Lower lobe of right lung (tissue), 2 donors: ENCODE measurements at regions not wholly inside any gene's neighbourhood (a gene's known extent, or its start where the extent isn't known, plus 50 kb on each side); places are given as distances from the start of the nearest gene placed in this dataset.
A peak's percentile ranks its signal among the peaks of the same experiment; 100 is the strongest.

Source experiments
- ATAC-seq, 2 donors: fragments of 200-7000 bp; cut with Tn5 transposase; one replicate each; pipeline ENCODE4 v1.9.1; 2020 to 2022; ENCODE audit warnings: mild to moderate bottlenecking in 2 of 2, moderate library complexity in 2 of 2
- DNase-seq: peaks from one replicate; pipeline ENCODE4 v3.0.0-alpha.2; 2020
- H3K27ac ChIP-seq: fragments of 200-600 bp; one replicate; pipeline ENCODE4 v1.8.0; 2022
- H3K27me3 ChIP-seq: fragments of 200-600 bp; one replicate; pipeline ENCODE4 v1.8.0; 2022; ENCODE audit warnings: low read depth
- H3K36me3 ChIP-seq: fragments of 200-600 bp; one replicate; pipeline ENCODE4 v1.8.0; 2022; ENCODE audit warnings: mild to moderate bottlenecking
- H3K4me1 ChIP-seq: fragments of 200-600 bp; one replicate; pipeline ENCODE4 v1.8.0; 2022
- H3K4me3 ChIP-seq: fragments of 200-600 bp; one replicate; pipeline ENCODE4 v1.8.0; 2022; ENCODE audit warnings: mild to moderate bottlenecking
- H3K9me3 ChIP-seq: fragments of 200-600 bp; one replicate; pipeline ENCODE4 v1.8.0; 2022
- CTCF ChIP-seq: fragments of 200-600 bp; IDR thresholded peaks from one replicate; pipeline ENCODE4 v1.8.0; 2022; ENCODE audit warnings: antibody characterized with exemption, mild to moderate bottlenecking
- intact Hi-C: fragments of 100-400 bp; cut with DNase I; formaldehyde crosslinking; loops from one replicate; pipeline ENCODE4 v1.11.0; 2022
- donor health status: DM: no; HTN: yes; CAD: no; lungs with severe emphysema.

- peaks cover 7% of the 10 kb centered on the region for H3K4me1 ChIP-seq
- ATAC-seq (no peak), DNase-seq (no peak)
- no peak overlapping the region for H3K4me3 ChIP-seq
- no peak for TF ChIP-seq CTCF
- H3K27me3 ChIP-seq, result no peaks in the 10 kb centered on the region
- intact Hi-C loops, result no loop called here
- no peak overlapping the region for H3K27ac ChIP-seq
- H3K9me3 ChIP-seq, result peaks cover 9% of the 10 kb centered on the region
- H3K36me3 ChIP-seq, result no peaks in the 10 kb centered on the region
Observed at GRCh38 chr20:23264545-23264944, 86.0 kb upstream of the NXT1 start.

GRCh38 chr20:23260181-23260840 lies 90.3 kb upstream of the NXT1 start:
- Histone ChIP-seq H3K9me3 (no peaks in the 10 kb centered on the region), H3K4me1 (peaks cover 18% of the 10 kb centered on the region), H3K27me3 (peaks cover 4% of the 10 kb centered on the region), H3K27ac (no peak overlapping the region), H3K36me3 (no peaks in the 10 kb centered on the region), H3K4me3 (no peak overlapping the region)
- intact Hi-C loops, result no loop called here
- no peak for ATAC-seq
- DNase-seq, result no peak
- TF ChIP-seq CTCF, result no peak

- peaks cover 18% of the 10 kb centered on the region for H3K4me1 ChIP-seq
- no peak for DNase-seq
- no peak overlapping the region for H3K4me3 ChIP-seq
- no peak for TF ChIP-seq CTCF
- H3K27me3 ChIP-seq, result peaks cover 4% of the 10 kb centered on the region
- intact Hi-C loops, result no loop called here
- no peaks in the 10 kb centered on the region for H3K36me3 ChIP-seq
- H3K9me3 ChIP-seq, result no peaks in the 10 kb centered on the region
- peak overlapping the region; percentile 69 for H3K27ac ChIP-seq
- no peak for ATAC-seq
Observed at GRCh38 chr20:23258747-23259121, 91.9 kb upstream of the NXT1 start.

- Histone ChIP-seq H3K4me3 (no peak overlapping the region), H3K27ac (peak overlapping the region; percentile 69), H3K9me3 (no peaks in the 10 kb centered on the region), H3K36me3 (no peaks in the 10 kb centered on the region), H3K4me1 (peaks cover 18% of the 10 kb centered on the region), H3K27me3 (peaks cover 4% of the 10 kb centered on the region)
- TF ChIP-seq CTCF, result no peak
- intact Hi-C loops, result no loop called here
- no peak for DNase-seq
- peak; percentile 64 to 68 for ATAC-seq
Observed at GRCh38 chr20:23257848-23258746, 92.5 kb upstream of the NXT1 start.

GRCh38 chr20:23257106-23257761 lies 93.4 kb upstream of the NXT1 start:
- H3K36me3 ChIP-seq, result no peaks in the 10 kb centered on the region
- peaks cover 4% of the 10 kb centered on the region for H3K27me3 ChIP-seq
- no peaks in the 10 kb centered on the region for H3K9me3 ChIP-seq
- no peak overlapping the region for H3K4me3 ChIP-seq
- DNase-seq (no peak), ATAC-seq (no peak)
- peaks cover 18% of the 10 kb centered on the region for H3K4me1 ChIP-seq
- intact Hi-C loops, result no loop called here
- no peak for TF ChIP-seq CTCF
- H3K27ac ChIP-seq, result peak overlapping the region; percentile 69
